GM23338 (cell line): ENCODE measurements at regions not wholly inside any gene's neighbourhood (a gene's known extent, or its start where the extent isn't known, plus 50 kb on each side); places are given as distances from the start of the nearest gene placed in this dataset.
"Not testable (repeated sequence)": the region's sequence is repeated elsewhere in the genome, so short reads cannot be mapped to it uniquely, and the experiment has no call there.

Experiments used
- ATAC-seq: fragments of 200-7000 bp; cut with Tn5 transposase; 3 replicates; pipeline ENCODE4 v1.9.1; 2020
- DNase-seq: peaks from one replicate; pipeline ENCODE4 v3.0.0-alpha.2; 2015; ENCODE audit warnings: low spot score
- H2AFZ ChIP-seq: fragments of 200-600 bp; sonication (generic); 2 replicates; pipeline ENCODE4 v1.8.0; 2016; ENCODE audit warnings: antibody characterized with exemption, mild to moderate bottlenecking, moderate library complexity
- H3F3A ChIP-seq: fragments of 200-600 bp; sonication (generic); replicated peaks from 2 replicates; pipeline ENCODE4 v1.8.0; 2017; ENCODE audit warnings: antibody characterized with exemption, mixed run types, low read depth
- H3K27ac ChIP-seq: fragments of 200-600 bp; sonication (generic); 2 replicates; pipeline ENCODE4 v1.6.1; 2016; ENCODE audit warnings: low read depth
- H3K27me3 ChIP-seq: fragments of 200-600 bp; sonication (generic); 2 replicates; pipeline ENCODE4 v1.8.0; 2016; ENCODE audit warnings: mild to moderate bottlenecking, mixed run types, moderate library complexity; ENCODE audit not compliant: insufficient read depth
- H3K36me3 ChIP-seq: fragments of 200-600 bp; sonication (generic); 2 replicates; pipeline ENCODE4 v1.8.0; 2016; ENCODE audit warnings: mild to moderate bottlenecking; ENCODE audit not compliant: insufficient read depth
- H3K4me1 ChIP-seq: fragments of 200-600 bp; sonication (generic); 2 replicates; pipeline ENCODE4 v1.8.0; 2016; ENCODE audit warnings: mild to moderate bottlenecking, moderate library complexity; ENCODE audit not compliant: insufficient read depth
- H3K4me2 ChIP-seq: fragments of 200-600 bp; sonication (generic); 2 replicates; pipeline ENCODE4 v1.7.1; 2017; ENCODE audit warnings: mixed run types
- H3K4me3 ChIP-seq: fragments of 200-600 bp; sonication (generic); 2 replicates; pipeline ENCODE4 v1.6.1; 2016; ENCODE audit warnings: mixed run types
- H3K79me2 ChIP-seq: fragments of 200-600 bp; sonication (generic); replicated peaks from 2 replicates; pipeline ENCODE4 v1.8.0; 2017; ENCODE audit warnings: mild to moderate bottlenecking; ENCODE audit not compliant: insufficient read depth
- H3K9me2 ChIP-seq: fragments of 200-600 bp; sonication (generic); 2 replicates; pipeline ENCODE4 v1.8.0; 2017; ENCODE audit not compliant: insufficient read depth
- H4K20me1 ChIP-seq: fragments of 200-600 bp; sonication (generic); replicated peaks from 2 replicates; pipeline ENCODE4 v1.8.0; 2017; ENCODE audit warnings: mild to moderate bottlenecking; ENCODE audit not compliant: insufficient read depth
- H3K27ac Mint-ChIP-seq: 2 replicates; pipeline ENCODE4 v1.8.0; 2020; ENCODE audit warnings: inconsistent platforms, mild to moderate bottlenecking, moderate library complexity, mixed read lengths
- H3K27me3 Mint-ChIP-seq: 3 replicates; pipeline ENCODE4 v1.8.0; 2022; ENCODE audit warnings: low read depth, mild to moderate bottlenecking, moderate library complexity, mixed read lengths, inconsistent platforms; ENCODE audit not compliant: insufficient read depth, poor library complexity
- H3K36me3 Mint-ChIP-seq: 3 replicates; pipeline ENCODE4 v1.8.0; 2021; ENCODE audit warnings: low read depth, mild to moderate bottlenecking, inconsistent platforms, moderate library complexity, mixed read lengths
- H3K4me1 Mint-ChIP-seq: 3 replicates; pipeline ENCODE4 v1.8.0; 2020; ENCODE audit warnings: mild to moderate bottlenecking, inconsistent platforms, mixed read lengths
- H3K4me3 Mint-ChIP-seq: 3 replicates; pipeline ENCODE4 v1.8.0; 2021; ENCODE audit warnings: moderate library complexity, mild to moderate bottlenecking, inconsistent platforms, mixed read lengths
- H3K9me3 Mint-ChIP-seq: 3 replicates; pipeline ENCODE4 v1.8.0; 2020; ENCODE audit warnings: moderate library complexity, mild to moderate bottlenecking, inconsistent platforms, mixed read lengths
- EZH2phosphoT487 ChIP-seq: fragments of 200-600 bp; sonication (generic); IDR thresholded peaks from one replicate; pipeline ENCODE4 v1.8.1; 2018; ENCODE audit warnings: antibody characterized with exemption; ENCODE audit not compliant: unreplicated experiment
- NANOG ChIP-seq: IDR thresholded peaks from 2 replicates; pipeline ENCODE4 v1.6.1; 2016; ENCODE audit warnings: antibody characterized with exemption, borderline replicate concordance
- ZNF462 ChIP-seq: fragments of 250-450 bp; sonication (Bioruptor Pico); IDR thresholded peaks from 2 replicates; pipeline ENCODE4 v1.5.0; 2020; ENCODE audit warnings: mild to moderate bottlenecking, moderate library complexity
- TF ChIP-seq, protein P1 (sequence below): IDR thresholded peaks from one replicate; pipeline ENCODE4 v1.6.1; 2018; ENCODE audit warnings: antibody characterized with exemption; ENCODE audit not compliant: unreplicated experiment
- TF ChIP-seq, protein P2 (sequence below): IDR thresholded peaks from 2 replicates; pipeline ENCODE4 v1.6.1; 2016; ENCODE audit warnings: antibody characterized with exemption

DNA sequence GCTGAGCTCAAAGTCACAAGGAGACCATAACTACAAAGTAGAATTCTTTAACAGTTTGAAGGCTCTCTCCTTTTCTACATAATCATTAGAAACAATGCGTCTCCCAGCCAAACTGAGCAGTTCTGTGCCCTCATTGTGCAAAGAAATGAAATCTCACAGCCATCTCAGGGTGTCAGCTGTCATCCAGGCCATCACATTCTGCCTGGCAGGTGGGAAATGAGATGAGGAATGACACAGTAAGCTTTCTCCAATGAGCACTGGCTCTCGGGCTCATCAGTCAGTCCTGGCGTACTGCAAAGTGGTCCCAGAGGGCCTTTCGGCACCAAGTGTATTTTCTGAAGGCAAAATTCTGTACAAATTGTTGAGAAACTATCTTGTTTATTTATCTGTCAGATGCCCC lies 306.5 kb downstream of the KCTD12 start (continued):
- TF ChIP-seq ZNF462 (CRISPR knock-in tag) (no peak), EZH2phosphoT487 (no peak), NANOG (no peak)
- TF ChIP-seq, protein P1, sequence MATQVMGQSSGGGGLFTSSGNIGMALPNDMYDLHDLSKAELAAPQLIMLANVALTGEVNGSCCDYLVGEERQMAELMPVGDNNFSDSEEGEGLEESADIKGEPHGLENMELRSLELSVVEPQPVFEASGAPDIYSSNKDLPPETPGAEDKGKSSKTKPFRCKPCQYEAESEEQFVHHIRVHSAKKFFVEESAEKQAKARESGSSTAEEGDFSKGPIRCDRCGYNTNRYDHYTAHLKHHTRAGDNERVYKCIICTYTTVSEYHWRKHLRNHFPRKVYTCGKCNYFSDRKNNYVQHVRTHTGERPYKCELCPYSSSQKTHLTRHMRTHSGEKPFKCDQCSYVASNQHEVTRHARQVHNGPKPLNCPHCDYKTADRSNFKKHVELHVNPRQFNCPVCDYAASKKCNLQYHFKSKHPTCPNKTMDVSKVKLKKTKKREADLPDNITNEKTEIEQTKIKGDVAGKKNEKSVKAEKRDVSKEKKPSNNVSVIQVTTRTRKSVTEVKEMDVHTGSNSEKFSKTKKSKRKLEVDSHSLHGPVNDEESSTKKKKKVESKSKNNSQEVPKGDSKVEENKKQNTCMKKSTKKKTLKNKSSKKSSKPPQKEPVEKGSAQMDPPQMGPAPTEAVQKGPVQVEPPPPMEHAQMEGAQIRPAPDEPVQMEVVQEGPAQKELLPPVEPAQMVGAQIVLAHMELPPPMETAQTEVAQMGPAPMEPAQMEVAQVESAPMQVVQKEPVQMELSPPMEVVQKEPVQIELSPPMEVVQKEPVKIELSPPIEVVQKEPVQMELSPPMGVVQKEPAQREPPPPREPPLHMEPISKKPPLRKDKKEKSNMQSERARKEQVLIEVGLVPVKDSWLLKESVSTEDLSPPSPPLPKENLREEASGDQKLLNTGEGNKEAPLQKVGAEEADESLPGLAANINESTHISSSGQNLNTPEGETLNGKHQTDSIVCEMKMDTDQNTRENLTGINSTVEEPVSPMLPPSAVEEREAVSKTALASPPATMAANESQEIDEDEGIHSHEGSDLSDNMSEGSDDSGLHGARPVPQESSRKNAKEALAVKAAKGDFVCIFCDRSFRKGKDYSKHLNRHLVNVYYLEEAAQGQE, result no peak
- TF ChIP-seq, protein P2, sequence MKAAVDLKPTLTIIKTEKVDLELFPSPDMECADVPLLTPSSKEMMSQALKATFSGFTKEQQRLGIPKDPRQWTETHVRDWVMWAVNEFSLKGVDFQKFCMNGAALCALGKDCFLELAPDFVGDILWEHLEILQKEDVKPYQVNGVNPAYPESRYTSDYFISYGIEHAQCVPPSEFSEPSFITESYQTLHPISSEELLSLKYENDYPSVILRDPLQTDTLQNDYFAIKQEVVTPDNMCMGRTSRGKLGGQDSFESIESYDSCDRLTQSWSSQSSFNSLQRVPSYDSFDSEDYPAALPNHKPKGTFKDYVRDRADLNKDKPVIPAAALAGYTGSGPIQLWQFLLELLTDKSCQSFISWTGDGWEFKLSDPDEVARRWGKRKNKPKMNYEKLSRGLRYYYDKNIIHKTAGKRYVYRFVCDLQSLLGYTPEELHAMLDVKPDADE, result no peak

DNA sequence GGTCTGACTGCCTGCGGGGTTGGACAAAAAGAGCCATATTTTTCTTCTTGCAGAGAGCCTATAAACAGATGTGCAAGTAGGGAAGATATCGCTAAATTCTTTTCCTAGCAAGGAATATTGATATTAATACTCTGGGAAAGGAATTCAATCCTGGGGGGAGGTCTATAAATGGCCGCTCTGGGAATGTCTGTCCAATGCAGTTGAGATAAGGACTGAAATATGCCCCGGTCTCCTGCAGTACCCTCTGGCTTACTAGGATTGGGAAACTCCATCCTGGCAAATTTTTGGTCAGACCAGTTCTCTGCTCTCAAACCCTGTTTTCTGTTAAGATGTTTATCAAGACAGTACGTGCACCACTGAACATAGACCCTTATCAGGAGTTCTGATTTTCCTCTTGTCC lies 310.6 kb downstream of the KCTD12 start:
- H3K4me2 ChIP-seq, H4K20me1 ChIP-seq, H3K4me1 Mint-ChIP-seq, H3K79me2 ChIP-seq, H3K9me2 ChIP-seq, H3K4me3 ChIP-seq, H3K27me3 Mint-ChIP-seq, H3K4me3 Mint-ChIP-seq, H3F3A ChIP-seq, H2AFZ ChIP-seq, H3K4me1 ChIP-seq, ATAC-seq, H3K36me3 ChIP-seq, H3K27ac ChIP-seq, H3K27ac Mint-ChIP-seq, H3K27me3 ChIP-seq: not testable (repeated sequence)
- DNase-seq, result peak; percentile 2
- Mint-ChIP-seq H3K36me3 (peaks cover 26% of the 10 kb centered on the region), H3K9me3 (peaks cover 37% of the 10 kb centered on the region)
